Ishikawa (cell line): ENCODE measurements at regions not wholly inside any gene's neighbourhood (a gene's known extent, or its start where the extent isn't known, plus 50 kb on each side); places are given as distances from the start of the nearest gene placed in this dataset.

Source experiments
- CEBPB ChIP-seq: IDR thresholded peaks from 2 replicates; pipeline ENCODE4 v1.6.1; 2012
- CREB1 ChIP-seq: IDR thresholded peaks from 2 replicates; pipeline ENCODE4 v1.6.1; 2012; ENCODE audit warnings: low read depth
- EGR1 ChIP-seq: IDR thresholded peaks from 2 replicates; pipeline ENCODE4 v1.6.1; 2012
- EP300 ChIP-seq: IDR thresholded peaks from 2 replicates; pipeline ENCODE4 v1.6.1; 2012; ENCODE audit warnings: borderline replicate concordance
- FOXM1 ChIP-seq: IDR thresholded peaks from 2 replicates; pipeline ENCODE4 v1.6.1; 2012; ENCODE audit warnings: low read depth, borderline replicate concordance
- NFIC ChIP-seq: IDR thresholded peaks from 2 replicates; pipeline ENCODE4 v1.6.1; 2012
- RAD21 ChIP-seq: IDR thresholded peaks from 2 replicates; pipeline ENCODE4 v1.6.1; 2012; ENCODE audit warnings: low read depth
- TAF1 ChIP-seq: IDR thresholded peaks from 2 replicates; pipeline ENCODE4 v1.6.1; 2012; ENCODE audit warnings: low read depth, mild to moderate bottlenecking
- TCF12 ChIP-seq: IDR thresholded peaks from 2 replicates; pipeline ENCODE4 v1.6.1; 2012; ENCODE audit warnings: low read depth
- TEAD4 ChIP-seq: IDR thresholded peaks from 2 replicates; pipeline ENCODE4 v1.6.1; 2012
- YY1 ChIP-seq: IDR thresholded peaks from 2 replicates; pipeline ENCODE4 v1.6.1; 2012; ENCODE audit warnings: low read depth
- ZBTB7A ChIP-seq: IDR thresholded peaks from 2 replicates; pipeline ENCODE4 v1.6.1; 2012; ENCODE audit warnings: low read depth
- TF ChIP-seq, protein P1 (sequence below): IDR thresholded peaks from 2 replicates; pipeline ENCODE4 v1.6.1; 2012
- TF ChIP-seq, protein P2 (sequence below): IDR thresholded peaks from 2 replicates; pipeline ENCODE4 v1.6.1; 2012; ENCODE audit warnings: low read depth, mild to moderate bottlenecking
- TF ChIP-seq, protein P3 (sequence below): IDR thresholded peaks from 2 replicates; pipeline ENCODE4 v1.6.1; 2012

- TF ChIP-seq RAD21 (no peak), CREB1 (no peak), TCF12 (no peak), EGR1 (no peak), CEBPB (no peak), NFIC (no peak), TAF1 (no peak), YY1 (no peak), FOXM1 (no peak), ZBTB7A (no peak), EP300 (no peak), TEAD4 (no peak)
- TF ChIP-seq, protein P1, sequence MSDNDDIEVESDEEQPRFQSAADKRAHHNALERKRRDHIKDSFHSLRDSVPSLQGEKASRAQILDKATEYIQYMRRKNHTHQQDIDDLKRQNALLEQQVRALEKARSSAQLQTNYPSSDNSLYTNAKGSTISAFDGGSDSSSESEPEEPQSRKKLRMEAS, result no peak
- TF ChIP-seq, protein P2, sequence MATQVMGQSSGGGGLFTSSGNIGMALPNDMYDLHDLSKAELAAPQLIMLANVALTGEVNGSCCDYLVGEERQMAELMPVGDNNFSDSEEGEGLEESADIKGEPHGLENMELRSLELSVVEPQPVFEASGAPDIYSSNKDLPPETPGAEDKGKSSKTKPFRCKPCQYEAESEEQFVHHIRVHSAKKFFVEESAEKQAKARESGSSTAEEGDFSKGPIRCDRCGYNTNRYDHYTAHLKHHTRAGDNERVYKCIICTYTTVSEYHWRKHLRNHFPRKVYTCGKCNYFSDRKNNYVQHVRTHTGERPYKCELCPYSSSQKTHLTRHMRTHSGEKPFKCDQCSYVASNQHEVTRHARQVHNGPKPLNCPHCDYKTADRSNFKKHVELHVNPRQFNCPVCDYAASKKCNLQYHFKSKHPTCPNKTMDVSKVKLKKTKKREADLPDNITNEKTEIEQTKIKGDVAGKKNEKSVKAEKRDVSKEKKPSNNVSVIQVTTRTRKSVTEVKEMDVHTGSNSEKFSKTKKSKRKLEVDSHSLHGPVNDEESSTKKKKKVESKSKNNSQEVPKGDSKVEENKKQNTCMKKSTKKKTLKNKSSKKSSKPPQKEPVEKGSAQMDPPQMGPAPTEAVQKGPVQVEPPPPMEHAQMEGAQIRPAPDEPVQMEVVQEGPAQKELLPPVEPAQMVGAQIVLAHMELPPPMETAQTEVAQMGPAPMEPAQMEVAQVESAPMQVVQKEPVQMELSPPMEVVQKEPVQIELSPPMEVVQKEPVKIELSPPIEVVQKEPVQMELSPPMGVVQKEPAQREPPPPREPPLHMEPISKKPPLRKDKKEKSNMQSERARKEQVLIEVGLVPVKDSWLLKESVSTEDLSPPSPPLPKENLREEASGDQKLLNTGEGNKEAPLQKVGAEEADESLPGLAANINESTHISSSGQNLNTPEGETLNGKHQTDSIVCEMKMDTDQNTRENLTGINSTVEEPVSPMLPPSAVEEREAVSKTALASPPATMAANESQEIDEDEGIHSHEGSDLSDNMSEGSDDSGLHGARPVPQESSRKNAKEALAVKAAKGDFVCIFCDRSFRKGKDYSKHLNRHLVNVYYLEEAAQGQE, result no peak
- TF ChIP-seq, protein P3, sequence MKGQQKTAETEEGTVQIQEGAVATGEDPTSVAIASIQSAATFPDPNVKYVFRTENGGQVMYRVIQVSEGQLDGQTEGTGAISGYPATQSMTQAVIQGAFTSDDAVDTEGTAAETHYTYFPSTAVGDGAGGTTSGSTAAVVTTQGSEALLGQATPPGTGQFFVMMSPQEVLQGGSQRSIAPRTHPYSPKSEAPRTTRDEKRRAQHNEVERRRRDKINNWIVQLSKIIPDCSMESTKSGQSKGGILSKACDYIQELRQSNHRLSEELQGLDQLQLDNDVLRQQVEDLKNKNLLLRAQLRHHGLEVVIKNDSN, result no peak
These were observed 1128.7 kb downstream of the NLGN4X start for GRCh38 chrX:5100004-5100403.

- TF ChIP-seq FOXM1, result no peak
These were observed 1142.3 kb downstream of the NLGN4X start for GRCh38 chrX:5086388-5086787.

DNA sequence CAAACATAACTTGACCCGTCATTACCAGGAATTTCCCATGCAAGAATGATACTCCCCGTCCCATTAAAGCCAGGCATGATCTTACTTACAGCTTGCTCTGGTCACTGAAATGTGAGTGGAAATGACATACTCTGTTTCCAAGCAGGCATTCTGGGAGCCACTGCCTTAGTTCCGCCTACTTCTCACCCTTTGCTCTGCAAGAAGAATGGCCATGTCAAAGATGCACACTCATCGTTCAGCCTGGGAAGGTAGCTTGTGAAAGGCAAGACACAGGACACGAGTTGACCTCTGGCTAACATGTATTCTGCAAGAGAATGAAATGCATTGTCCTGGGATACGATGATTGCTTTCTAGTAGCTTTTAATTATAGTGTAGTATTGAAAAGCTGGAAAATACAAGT lies 1144.4 kb downstream of the NLGN4X start:
- no peak for TF ChIP-seq ZBTB7A
- no peak for TF ChIP-seq CREB1
- TF ChIP-seq, protein P2, result no peak
- no peak for TF ChIP-seq RAD21
- TF ChIP-seq FOXM1, result no peak
- no peak for TF ChIP-seq EP300
- no peak for TF ChIP-seq TEAD4
- TF ChIP-seq CEBPB, result no peak
- TF ChIP-seq, protein P1, result no peak
- TF ChIP-seq TCF12, result no peak

GRCh38 chrX:5082705-5083104 lies 1146.0 kb downstream of the NLGN4X start:
- TF ChIP-seq ZBTB7A (no peak), EP300 (no peak), EGR1 (no peak), YY1 (no peak), NFIC (no peak), CREB1 (no peak), TEAD4 (no peak), TAF1 (no peak), TCF12 (no peak), RAD21 (no peak)
- TF ChIP-seq, protein P1, result no peak
- TF ChIP-seq, protein P2, result no peak
- TF ChIP-seq, protein P3, result no peak

GRCh38 chrX:5080791-5081190 lies 1147.9 kb downstream of the NLGN4X start:
- no peak for TF ChIP-seq EP300
- TF ChIP-seq TEAD4, result no peak
- no peak for TF ChIP-seq YY1
- no peak for TF ChIP-seq TCF12
- TF ChIP-seq CEBPB, result no peak
- no peak for TF ChIP-seq ZBTB7A
- no peak for TF ChIP-seq FOXM1
- TF ChIP-seq, protein P3, result no peak
- TF ChIP-seq, protein P1, result no peak
- no peak for TF ChIP-seq NFIC
